Raji (cell line): ENCODE measurements at regions not wholly inside any gene's neighbourhood (a gene's known extent, or its start where the extent isn't known, plus 50 kb on each side); places are given as distances from the start of the nearest gene placed in this dataset.

Experiments used
- POLR2A ChIP-seq: IDR thresholded peaks from 2 replicates; pipeline ENCODE4 v1.6.1; 2011; ENCODE audit warnings: low read depth, low read length, control low read depth; ENCODE audit not compliant: insufficient read depth

DNA sequence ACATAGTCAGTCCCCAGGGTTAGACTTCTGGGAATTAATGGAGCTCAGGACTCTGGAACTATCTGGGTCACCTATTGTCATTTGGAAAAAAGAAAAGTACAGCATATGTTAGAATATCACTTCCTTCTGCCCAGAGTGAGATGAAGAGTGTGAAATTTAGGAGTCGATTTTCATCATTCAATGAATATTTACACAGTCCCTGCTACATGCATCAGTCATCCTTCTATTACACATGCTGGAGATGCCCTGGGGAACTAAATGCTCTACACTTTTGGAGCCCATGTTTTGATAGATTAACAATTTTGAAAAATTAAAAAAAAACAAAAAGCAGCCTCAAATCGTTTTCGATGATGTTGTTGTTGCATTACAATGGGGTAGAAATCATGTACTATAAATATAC, 315.4 kb downstream of the ALDH8A1 start:
- no peak for TF ChIP-seq POLR2A

DNA sequence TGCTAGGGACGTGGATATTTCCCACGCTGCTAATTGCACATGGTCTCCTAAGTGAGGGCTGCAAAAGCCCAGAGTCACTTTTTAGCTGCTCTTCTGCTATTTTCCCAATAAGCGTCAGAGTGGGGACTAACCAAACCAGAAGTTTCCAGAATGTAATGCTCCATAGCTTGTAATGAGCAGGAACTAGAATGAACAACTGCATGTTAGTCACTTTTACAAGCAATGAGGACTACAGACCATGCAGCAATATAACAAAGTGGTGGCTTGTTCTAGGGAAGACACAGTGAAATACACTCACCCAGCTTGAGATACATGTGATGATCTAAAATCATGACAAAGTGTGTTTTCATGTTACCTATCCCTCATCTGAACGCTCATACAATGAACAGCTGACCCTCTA, 314.1 kb upstream of the SGK1 start:
- no peak for TF ChIP-seq POLR2A

DNA sequence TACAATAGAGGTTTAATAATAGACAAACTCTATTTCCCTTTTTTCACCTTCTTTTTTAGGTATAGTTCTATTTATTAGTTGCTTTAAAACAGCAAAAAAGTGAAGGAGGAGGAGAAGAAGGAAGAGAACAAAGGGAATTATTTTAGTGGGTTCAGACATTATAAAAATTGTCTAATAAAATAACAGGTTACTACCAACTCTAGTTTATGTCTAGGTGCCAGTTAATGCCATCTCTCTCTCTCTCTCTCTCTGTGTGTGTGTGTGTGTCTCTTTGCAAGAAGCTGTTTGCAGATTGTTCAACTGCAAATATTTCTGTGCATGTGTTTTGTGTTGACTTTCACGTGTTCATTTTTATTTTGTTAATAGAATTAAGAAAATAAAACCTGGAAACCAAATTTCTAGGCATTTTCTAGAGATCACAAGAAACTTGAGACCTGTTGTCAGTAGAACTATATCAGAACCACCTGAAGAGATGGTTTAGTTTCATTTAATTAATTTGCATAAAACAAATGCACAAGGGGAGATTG, 313.5 kb upstream of the SGK1 start:
- TF ChIP-seq POLR2A = no peak

DNA sequence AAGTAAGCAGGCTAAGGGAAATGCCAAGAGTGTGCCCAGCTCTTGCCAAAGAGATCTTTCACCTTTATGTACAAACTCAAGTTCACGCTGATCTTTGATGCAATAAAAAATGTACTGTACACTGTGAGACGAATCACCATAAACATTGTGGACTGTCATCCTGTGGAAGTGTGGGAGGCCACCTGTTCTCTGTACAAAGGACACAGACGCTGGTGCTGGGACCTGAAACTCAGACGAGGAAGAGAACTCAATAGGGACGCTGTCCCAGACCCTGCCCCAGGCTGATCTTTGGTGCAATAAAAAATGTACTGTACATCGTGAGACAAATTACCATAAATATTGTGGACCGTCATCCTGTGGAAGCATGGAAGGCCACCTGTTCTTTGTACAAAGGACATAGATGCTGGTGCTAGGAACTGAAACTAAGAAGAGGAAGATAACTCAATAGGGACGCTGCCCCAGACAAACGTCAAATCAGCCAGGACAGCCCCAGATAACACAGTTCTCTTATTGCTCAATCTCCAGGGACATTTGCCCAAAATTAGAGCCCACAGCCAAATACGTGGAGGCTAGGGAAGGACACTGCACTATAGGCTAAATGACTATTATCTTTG, 312.7 kb upstream of the SGK1 start:
- TF ChIP-seq POLR2A = no peak

DNA sequence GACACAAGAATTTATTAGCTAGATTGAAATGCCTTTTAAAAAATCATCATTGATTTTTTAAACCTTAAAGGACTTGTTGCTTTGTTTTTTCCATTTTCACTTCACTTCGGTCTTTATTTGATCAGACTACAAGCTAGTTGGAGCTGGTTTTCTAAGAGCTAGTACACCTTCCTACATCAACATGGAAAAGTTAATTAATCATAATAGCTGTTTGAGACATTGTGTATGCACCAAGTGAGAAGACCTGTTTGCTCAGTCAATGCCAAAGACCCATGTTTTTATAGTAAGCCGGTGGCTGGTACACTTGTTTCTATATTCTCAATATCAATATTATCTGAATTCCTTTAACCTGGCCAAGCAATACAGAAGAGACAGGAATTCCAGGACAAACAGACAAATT, 310.2 kb upstream of the SGK1 start:
- no peak for TF ChIP-seq POLR2A

DNA sequence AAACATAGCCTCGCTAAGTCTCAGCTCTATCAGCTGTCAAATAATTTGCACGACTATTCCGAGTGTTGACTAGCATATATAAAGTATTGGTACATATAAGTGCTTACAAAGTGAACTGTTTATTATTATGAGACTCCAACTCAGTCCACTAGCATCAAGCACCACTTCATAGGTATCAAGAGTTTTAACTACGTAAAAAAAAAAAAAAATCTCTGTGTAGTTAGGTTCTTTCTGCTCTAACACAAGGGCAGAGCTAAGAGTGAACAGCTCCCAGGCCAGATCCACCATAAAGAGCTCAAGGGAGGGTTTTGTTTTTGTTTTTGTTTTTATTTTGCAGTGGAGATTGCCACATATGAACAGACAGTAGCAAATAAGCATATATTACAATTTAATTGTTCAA, 309.8 kb upstream of the SGK1 start:
- TF ChIP-seq POLR2A = no peak

DNA sequence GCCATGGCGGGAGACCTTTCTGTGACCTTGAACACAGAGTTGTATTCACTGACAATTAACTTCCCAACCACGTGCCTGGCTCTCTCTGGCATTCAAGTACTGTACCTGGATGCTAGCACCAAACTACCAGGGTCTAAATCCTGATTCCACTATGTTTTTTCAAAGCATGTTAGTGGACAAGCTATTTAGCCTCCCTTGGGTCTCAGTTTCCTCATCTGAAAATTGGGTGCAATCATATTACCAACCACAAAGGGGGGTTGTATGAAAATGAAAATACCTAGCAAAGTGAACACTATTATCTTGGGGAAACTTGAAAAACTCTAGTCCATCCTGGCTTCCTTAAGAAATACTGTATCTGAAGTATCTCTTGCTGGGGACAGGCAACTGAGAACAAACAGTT, 308.7 kb upstream of the SGK1 start:
- no peak for TF ChIP-seq POLR2A

DNA sequence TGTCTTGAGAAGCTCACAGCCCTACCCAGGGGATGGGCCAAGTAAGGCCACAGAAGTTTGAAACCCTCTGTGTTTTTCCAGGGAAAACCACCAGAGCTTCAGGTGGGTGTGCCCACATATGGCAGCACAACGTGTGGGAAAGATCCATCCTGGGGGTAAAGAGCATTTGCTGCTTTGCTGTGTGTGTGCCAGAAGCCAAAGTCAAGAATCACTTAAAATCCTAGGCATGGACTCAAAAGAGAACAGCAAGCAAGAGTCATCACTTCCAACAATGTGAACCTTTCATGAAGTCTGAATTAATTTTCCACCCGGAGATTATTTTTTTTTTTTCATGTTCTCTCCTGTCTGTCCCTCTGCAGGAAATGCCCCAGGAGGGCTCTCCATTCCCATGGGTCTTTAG, 308.2 kb upstream of the SGK1 start:
- no peak for TF ChIP-seq POLR2A

DNA sequence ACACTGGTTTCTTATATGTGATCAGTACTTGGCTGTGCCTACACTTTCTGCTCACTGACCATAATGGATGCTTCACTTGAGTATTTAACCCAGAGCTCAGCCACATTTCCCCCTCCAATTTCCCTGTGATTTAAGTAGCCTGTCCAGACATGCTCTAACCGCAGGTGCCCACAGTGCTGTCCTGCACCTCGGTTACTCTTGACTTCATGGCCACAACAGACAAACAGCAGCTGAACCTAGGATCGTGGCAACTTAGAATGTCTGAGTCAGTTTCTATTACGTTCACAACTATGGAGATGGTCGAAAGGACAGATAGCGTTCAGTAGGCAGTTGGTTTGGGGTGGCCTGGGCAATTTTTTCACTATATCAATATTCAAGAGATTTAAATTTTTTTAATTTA, 306.9 kb upstream of the SGK1 start:
- no peak for TF ChIP-seq POLR2A

DNA sequence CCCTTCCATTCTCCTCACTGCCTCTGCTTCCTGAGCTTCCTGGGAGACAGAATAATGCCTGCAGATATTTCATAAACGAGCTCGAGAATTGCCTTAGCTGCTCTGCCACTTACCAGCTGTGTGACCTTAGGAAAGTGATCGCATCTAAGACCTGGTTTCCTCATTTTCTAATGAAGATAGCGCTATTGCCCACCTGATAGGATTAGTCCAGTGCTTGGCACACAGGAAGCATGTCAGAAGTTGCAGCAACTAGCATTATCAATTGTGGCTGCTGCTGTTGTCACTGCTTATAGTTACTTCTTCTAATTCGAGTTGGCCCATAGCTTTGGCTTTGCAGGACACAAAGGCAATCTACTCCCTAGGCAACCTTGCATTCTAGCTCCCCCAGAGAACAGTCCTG, 305.5 kb upstream of the SGK1 start:
- TF ChIP-seq POLR2A = no peak

DNA sequence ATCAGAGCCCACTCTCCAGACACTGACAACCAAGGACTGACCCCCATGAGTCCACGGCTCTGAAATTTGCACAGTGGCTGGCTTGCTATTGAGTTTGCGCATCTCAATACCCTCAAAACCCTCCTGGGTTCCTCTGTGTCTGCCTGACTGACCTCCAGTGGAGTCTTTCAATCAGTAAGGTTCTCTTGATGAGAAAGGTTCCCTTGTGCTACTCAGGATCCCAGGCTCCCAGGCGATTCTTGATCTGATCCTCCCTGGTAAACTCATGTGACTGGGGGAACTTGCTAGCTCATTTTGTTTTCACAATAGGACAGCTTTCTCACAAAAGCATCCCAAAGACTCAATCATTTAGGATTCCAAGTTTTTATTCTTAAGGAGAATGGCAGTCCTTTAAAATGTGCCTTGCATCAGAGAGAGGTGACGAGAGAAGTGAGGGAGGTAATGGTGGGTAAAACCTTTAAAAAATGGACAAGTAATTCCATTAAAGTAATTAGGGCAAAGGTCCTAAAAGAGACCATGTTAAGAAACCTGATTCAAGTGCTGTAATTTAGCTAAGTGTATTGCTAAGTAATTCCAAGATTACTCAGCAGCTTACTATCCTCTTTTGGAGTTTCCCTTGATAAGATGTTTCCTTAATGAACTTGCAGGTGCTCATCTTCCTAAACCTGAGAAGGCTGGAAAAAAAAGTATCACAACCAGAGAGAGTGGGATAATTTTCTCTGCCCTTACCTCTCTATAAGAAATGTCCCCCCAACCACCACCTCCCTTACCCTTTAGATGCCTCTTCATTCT, 304.7 kb upstream of the SGK1 start:
- no peak for TF ChIP-seq POLR2A

DNA sequence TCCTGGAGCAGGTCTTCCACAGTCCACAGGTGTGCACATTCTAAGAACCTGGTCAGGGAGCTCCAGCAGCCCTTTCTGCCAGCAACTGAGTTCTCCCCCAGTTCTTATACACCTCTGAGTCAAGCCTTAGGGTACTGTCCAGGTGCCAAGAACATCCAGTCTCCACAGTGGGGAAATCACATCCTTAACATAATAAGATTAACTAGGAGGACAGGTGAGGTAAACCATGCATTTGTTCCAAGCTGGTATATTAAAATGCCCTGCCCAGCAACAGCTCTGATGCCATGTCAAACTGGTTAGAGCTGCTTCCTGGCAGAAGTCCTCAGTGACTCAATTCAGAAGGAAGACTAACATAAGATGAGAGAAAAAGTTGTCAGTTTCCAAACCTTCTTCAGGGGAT, 303.9 kb upstream of the SGK1 start:
- no peak for TF ChIP-seq POLR2A

DNA sequence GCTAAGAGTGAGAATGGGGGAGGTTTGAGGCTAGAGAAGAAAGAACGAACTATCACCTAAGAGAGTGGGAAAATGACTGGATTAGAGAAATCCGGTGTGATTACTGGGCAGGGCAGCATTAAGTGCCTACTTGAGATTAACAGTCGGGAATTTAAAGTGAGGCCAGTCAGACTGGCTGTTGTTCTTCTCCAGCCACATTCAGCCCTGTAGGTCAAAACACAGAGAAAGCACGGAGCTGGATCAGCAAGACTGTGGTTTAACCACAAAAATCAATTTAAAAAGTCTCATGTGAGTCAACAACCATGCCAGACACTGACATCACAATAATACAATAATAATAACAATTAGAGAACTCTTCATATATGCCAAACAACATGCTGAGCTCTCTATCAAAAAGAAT, 301.9 kb upstream of the SGK1 start:
- no peak for TF ChIP-seq POLR2A

DNA sequence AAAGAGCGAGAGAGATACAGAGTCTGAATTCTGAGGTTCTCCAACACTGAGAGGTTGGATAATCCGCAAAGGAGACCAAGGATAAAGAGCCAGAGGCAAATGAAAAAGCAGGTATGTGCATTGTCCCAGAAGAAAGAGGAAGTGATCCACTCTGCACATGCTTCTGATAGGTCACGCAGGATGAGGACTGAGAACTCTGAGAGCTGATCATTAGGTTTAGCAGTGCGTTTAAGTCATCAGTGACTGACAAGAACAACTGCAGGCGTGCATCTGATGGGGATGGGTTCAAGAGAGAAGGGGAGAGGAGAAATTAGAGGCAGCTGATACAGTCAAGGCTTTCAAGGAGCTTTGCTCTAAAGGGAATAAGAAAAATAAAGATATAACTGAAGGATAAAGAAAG, 301.2 kb upstream of the SGK1 start:
- no peak for TF ChIP-seq POLR2A

DNA sequence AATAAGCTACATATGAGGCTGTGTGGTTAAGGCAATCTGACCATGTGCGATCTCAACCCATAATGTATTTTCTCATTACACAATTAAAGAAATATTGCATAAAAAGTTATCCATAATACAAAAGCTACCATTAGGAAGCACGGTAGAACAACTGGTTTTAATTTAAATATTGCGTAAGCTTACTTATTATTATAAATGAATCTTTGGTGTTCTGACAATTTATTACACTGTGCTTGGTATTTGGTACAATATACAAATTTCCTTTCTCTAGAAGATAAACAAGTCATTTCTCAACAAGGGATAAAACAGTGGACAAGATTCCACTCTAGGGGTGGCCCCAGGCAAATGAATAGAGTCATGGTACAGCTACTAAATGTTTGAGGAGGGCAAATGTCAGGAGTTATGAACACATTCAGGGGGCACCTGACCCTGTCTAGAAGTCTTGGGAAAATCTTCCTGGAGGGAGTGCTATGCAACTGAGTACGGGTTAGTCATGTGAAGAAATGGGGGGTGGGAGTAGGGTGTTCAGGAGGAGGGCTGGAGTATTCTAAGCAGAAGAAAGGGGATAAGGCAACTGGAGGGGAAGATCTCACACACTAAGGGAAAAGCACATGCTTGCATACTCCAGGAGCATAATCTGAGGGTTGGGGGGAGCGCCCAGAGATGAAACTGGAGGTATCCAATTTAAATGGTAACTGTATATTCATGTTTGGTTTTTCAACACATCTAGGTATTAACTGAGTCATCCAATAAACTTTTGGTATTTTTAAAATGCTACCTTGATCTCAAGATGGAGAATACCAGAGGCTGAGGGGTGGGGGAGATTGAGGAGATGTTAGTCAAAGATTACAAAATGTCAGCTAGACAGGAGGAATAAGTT, 296.9 kb upstream of the SGK1 start:
- no peak for TF ChIP-seq POLR2A

DNA sequence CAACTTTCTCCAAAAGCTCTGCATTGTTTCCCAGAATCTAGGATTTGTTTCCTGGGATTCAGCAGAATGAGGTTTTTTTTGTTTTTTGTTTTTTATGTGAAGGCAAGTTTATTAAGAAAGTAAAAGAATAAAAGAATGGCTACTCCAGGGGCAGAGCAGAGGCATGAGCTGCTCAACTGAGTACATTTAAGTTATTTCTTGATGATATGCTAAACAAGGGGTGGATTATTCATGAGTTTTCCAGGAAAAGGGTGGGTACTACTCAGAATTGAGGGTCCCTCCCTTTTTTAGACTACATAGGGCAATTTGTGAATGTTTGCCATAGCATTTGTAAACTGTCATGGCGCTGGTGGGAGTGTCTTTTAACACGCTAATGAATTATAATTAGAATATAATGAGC, 292.5 kb upstream of the SGK1 start:
- no peak for TF ChIP-seq POLR2A
